HEK293 (cell line): ENCODE measurements at regions not wholly inside any gene's neighbourhood (a gene's known extent, or its start where the extent isn't known, plus 50 kb on each side); places are given as distances from the start of the nearest gene placed in this dataset.

Experiments
- FEZF1 ChIP-seq: fragments of 450-650 bp; formaldehyde crosslinking; IDR thresholded peaks from 2 replicates; pipeline ENCODE4 v1.5.1; 2016; ENCODE audit warnings: missing biosample characterization, missing genetic modification characterization
- MYNN ChIP-seq: fragments of 450-650 bp; formaldehyde crosslinking; IDR thresholded peaks from 2 replicates; pipeline ENCODE4 v1.5.1; 2016; ENCODE audit warnings: missing biosample characterization, missing genetic modification characterization, borderline replicate concordance
- REPIN1 ChIP-seq: fragments of 450-650 bp; formaldehyde crosslinking; IDR thresholded peaks from 2 replicates; pipeline ENCODE4 v1.5.1; 2017; ENCODE audit warnings: missing biosample characterization, missing genetic modification characterization, low read depth
- YY2 ChIP-seq: fragments of 450-650 bp; formaldehyde crosslinking; IDR thresholded peaks from 2 replicates; pipeline ENCODE4 v1.5.1; 2016; ENCODE audit warnings: missing biosample characterization, missing genetic modification characterization
- ZBTB21 ChIP-seq: fragments of 450-650 bp; formaldehyde crosslinking; IDR thresholded peaks from 2 replicates; pipeline ENCODE4 v1.5.1; 2017; ENCODE audit warnings: missing biosample characterization, missing genetic modification characterization
- ZBTB7A ChIP-seq: fragments of 450-650 bp; formaldehyde crosslinking; IDR thresholded peaks from 2 replicates; pipeline ENCODE4 v1.5.1; 2016; ENCODE audit warnings: low read depth, missing biosample characterization, missing genetic modification characterization
- ZNF184 ChIP-seq: fragments of 450-650 bp; IDR thresholded peaks from 2 replicates; pipeline ENCODE4 v1.5.1; 2018; ENCODE audit warnings: missing biosample characterization, mild to moderate bottlenecking, missing genetic modification characterization
- ZNF223 ChIP-seq: fragments of 450-650 bp; formaldehyde crosslinking; IDR thresholded peaks from 2 replicates; pipeline ENCODE4 v1.5.1; 2016; ENCODE audit warnings: missing biosample characterization, missing genetic modification characterization
- ZNF544 ChIP-seq: fragments of 450-650 bp; formaldehyde crosslinking; IDR thresholded peaks from 2 replicates; pipeline ENCODE4 v1.5.0; 2017; ENCODE audit warnings: missing biosample characterization, missing genetic modification characterization
- TF ChIP-seq, protein P1 (sequence below): fragments of 450-650 bp; formaldehyde crosslinking; IDR thresholded peaks from 2 replicates; pipeline ENCODE4 v1.5.1; 2016; ENCODE audit warnings: missing biosample characterization, missing genetic modification characterization

DNA sequence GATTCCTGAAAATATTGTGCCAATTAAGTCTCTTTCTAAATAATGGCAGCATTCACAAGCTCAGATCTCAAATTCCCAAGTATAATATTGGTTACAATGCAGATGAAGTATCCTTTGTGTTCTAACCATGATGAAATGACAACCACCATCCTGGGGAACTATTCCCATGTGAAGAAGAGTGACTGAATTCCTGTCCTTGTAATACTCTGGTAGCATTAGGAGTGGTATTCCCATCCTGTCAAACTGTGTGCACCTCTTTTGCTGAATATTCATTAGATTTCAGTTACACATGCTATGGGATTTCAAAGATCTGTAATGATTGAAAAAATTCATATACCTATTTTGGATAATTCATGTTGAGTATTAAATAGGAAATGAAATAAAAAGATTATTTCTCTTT, 86.1 kb upstream of the SMIM30 start:
- TF ChIP-seq ZBTB21 (tag by site-specific recombination), result no peak
- TF ChIP-seq, protein P1, sequence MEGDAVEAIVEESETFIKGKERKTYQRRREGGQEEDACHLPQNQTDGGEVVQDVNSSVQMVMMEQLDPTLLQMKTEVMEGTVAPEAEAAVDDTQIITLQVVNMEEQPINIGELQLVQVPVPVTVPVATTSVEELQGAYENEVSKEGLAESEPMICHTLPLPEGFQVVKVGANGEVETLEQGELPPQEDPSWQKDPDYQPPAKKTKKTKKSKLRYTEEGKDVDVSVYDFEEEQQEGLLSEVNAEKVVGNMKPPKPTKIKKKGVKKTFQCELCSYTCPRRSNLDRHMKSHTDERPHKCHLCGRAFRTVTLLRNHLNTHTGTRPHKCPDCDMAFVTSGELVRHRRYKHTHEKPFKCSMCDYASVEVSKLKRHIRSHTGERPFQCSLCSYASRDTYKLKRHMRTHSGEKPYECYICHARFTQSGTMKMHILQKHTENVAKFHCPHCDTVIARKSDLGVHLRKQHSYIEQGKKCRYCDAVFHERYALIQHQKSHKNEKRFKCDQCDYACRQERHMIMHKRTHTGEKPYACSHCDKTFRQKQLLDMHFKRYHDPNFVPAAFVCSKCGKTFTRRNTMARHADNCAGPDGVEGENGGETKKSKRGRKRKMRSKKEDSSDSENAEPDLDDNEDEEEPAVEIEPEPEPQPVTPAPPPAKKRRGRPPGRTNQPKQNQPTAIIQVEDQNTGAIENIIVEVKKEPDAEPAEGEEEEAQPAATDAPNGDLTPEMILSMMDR, result no peak
- no peak for TF ChIP-seq ZBTB7A (tag by site-specific recombination)
- TF ChIP-seq FEZF1 (tag by site-specific recombination), result no peak
- TF ChIP-seq ZNF184 (tag by site-specific recombination), result no peak
- no peak for TF ChIP-seq ZNF544 (tag by site-specific recombination)
- no peak for TF ChIP-seq YY2 (tag by site-specific recombination)
- no peak for TF ChIP-seq ZNF223 (tag by site-specific recombination)
- no peak for TF ChIP-seq REPIN1 (tag by site-specific recombination)
- no peak for TF ChIP-seq MYNN (tag by site-specific recombination)
